Peyer's patch (tissue), 4 donors: ENCODE measurements at regions not wholly inside any gene's neighbourhood (a gene's known extent, or its start where the extent isn't known, plus 50 kb on each side); places are given as distances from the start of the nearest gene placed in this dataset.

Experiments
- DNase-seq, 3 donors: peaks; one replicate each; pipeline ENCODE4 v3.0.0-alpha.2; 2017 to 2019
- H3K27ac ChIP-seq, 4 donors: fragments of 200-600 bp; sonication (generic); one replicate each; pipeline ENCODE4 v1.5.1; 2016 to 2019
- H3K27me3 ChIP-seq, 2 donors: fragments of 200-600 bp; sonication (generic); one replicate each; pipeline ENCODE4 v1.5.1; 2019
- H3K36me3 ChIP-seq, 3 donors: fragments of 200-600 bp; sonication (generic); one replicate each; pipeline ENCODE4 v1.5.1; 2016 to 2019
- H3K4me1 ChIP-seq, 4 donors: fragments of 200-600 bp; sonication (generic); one replicate each; pipeline ENCODE4 v1.5.1; 2016 to 2019
- H3K4me3 ChIP-seq, 4 donors: fragments of 200-600 bp; sonication (generic); 1 replicate in 3 of 4; 2 replicates in 1 of 4; pipeline ENCODE4 v1.5.1; 2016 to 2019; ENCODE audit warnings: mild to moderate bottlenecking in 1 of 4
- H3K9me3 ChIP-seq, 4 donors: fragments of 200-600 bp; sonication (generic); one replicate each; pipeline ENCODE4 v1.5.1; 2016 to 2019; ENCODE audit warnings: mild to moderate bottlenecking in 1 of 4
- POLR2A ChIP-seq, 2 donors: fragments of 450-650 bp; IDR thresholded peaks; one replicate each; pipeline ENCODE4 v1.5.1; 2017; ENCODE audit warnings: antibody characterized with exemption in 2 of 2, mild to moderate bottlenecking in 2 of 2, moderate library complexity in 2 of 2
- TF ChIP-seq, protein P1 (sequence below), 6 experiments: fragments of 450-650 bp in 4 of 6; fragments of 200-600 bp in 2 of 6; sonication (generic) in 1 of 6; IDR thresholded peaks; one replicate each; pipeline ENCODE4 v1.5.1; 2017 to 2019; ENCODE audit warnings: antibody characterized with exemption in 6 of 6, mild to moderate bottlenecking in 3 of 6, moderate library complexity in 1 of 6

DNA sequence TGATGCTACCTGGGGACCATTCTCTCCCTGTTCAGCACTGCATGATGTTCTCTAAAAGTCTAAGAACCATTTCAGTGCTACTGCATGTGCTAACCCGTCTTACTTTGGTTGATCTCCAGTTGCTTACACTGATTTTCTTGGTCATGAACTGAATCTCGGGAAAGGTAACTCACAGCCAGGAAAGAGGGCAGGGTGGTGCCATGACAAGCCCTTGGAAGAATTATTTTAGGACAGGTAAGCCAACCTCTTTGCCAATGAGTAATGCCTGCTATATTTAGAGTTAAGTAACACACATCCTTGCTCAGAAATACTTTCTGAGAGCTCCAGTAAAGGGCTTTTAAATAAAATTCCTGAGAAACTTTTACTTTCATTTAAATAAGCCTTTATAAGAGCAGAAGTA lies 126.7 kb downstream of the ARL4A start:
- no peak for DNase-seq
- H3K4me1 ChIP-seq, result no peaks in the 10 kb centered on the region
- H3K27ac ChIP-seq, result no peak overlapping the region

GRCh38 chr7:12814828-12815227 lies 127.4 kb downstream of the ARL4A start:
- no peaks in the 10 kb centered on the region for H3K9me3 ChIP-seq
- TF ChIP-seq, protein P1, sequence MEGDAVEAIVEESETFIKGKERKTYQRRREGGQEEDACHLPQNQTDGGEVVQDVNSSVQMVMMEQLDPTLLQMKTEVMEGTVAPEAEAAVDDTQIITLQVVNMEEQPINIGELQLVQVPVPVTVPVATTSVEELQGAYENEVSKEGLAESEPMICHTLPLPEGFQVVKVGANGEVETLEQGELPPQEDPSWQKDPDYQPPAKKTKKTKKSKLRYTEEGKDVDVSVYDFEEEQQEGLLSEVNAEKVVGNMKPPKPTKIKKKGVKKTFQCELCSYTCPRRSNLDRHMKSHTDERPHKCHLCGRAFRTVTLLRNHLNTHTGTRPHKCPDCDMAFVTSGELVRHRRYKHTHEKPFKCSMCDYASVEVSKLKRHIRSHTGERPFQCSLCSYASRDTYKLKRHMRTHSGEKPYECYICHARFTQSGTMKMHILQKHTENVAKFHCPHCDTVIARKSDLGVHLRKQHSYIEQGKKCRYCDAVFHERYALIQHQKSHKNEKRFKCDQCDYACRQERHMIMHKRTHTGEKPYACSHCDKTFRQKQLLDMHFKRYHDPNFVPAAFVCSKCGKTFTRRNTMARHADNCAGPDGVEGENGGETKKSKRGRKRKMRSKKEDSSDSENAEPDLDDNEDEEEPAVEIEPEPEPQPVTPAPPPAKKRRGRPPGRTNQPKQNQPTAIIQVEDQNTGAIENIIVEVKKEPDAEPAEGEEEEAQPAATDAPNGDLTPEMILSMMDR (IDR thresholded peaks at IDR 0.05), result no peak
- TF ChIP-seq POLR2A (IDR thresholded peaks at IDR 0.05), result no peak
- no peak overlapping the region for H3K4me3 ChIP-seq
- H3K27me3 ChIP-seq, result no peaks in the 10 kb centered on the region
- H3K36me3 ChIP-seq, result no peaks in the 10 kb centered on the region
- DNase-seq, result no peak
- no peaks in the 10 kb centered on the region for H3K4me1 ChIP-seq
- H3K27ac ChIP-seq, result no peak overlapping the region

More for the DNA sequence above, 126.7 kb downstream of the ARL4A start:
- H3K27me3 ChIP-seq, result no peaks in the 10 kb centered on the region
- TF ChIP-seq, protein P1 (IDR thresholded peaks at IDR 0.05), result no peak
- TF ChIP-seq POLR2A (IDR thresholded peaks at IDR 0.05), result no peak
- H3K9me3 ChIP-seq, result no peaks in the 10 kb centered on the region
- no peak overlapping the region for H3K4me3 ChIP-seq
- H3K36me3 ChIP-seq, result no peaks in the 10 kb centered on the region

- no peak for DNase-seq
- H3K27ac ChIP-seq, result no peak overlapping the region
- no peaks in the 10 kb centered on the region for H3K9me3 ChIP-seq
- H3K4me1 ChIP-seq, result no peaks in the 10 kb centered on the region
- H3K27me3 ChIP-seq, result no peaks in the 10 kb centered on the region
- H3K4me3 ChIP-seq, result no peak overlapping the region
- H3K36me3 ChIP-seq, result no peaks in the 10 kb centered on the region
- no peak for TF ChIP-seq POLR2A (IDR thresholded peaks at IDR 0.05)
- TF ChIP-seq, protein P1 (IDR thresholded peaks at IDR 0.05), result no peak
Measured at GRCh38 chr7:12815426-12815825, 128.0 kb downstream of the ARL4A start.

DNA sequence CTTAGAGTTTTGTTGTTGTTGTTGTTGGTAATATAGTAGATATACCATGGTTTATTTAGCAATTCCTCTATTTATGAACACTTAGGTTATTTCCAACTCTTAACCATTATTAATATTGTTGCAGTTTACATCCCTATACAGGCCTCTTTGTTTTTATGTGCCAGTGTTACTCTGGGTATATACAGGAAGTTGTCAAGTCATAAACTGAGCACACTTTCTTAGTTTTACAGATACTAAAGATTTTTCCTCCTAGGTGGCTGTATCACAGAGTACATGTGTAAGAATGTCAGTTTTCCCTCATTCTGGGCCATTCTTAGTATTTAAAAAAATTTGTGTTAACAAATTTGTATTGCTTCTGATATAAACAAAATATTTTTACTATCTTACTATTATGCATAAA lies 128.4 kb downstream of the ARL4A start:
- no peaks in the 10 kb centered on the region for H3K4me1 ChIP-seq
- no peaks in the 10 kb centered on the region for H3K9me3 ChIP-seq
- H3K36me3 ChIP-seq, result no peaks in the 10 kb centered on the region
- H3K27ac ChIP-seq, result no peak overlapping the region
- no peak for DNase-seq
- no peak overlapping the region for H3K4me3 ChIP-seq
- TF ChIP-seq POLR2A (IDR thresholded peaks at IDR 0.05), result no peak
- TF ChIP-seq, protein P1 (IDR thresholded peaks at IDR 0.05), result no peak
- H3K27me3 ChIP-seq, result no peaks in the 10 kb centered on the region

DNA sequence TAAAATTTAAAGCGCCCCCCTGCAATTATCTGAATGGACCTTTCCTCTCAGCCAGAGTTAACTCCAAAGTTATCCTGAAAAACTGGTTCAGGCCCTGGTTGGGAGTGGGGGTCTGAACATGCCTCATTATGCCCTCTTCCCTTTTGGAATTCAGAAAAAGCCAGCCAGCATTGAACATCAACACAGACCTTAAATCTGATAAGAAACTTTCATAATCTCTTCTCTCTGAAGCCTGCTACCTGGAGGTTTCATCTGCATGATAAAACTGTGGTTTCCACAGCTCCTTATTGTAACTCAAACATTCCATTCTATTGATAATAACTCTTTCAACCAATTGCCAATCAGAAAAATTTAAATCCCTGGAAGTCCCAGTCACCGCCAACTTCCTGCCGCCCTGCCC lies 133.3 kb downstream of the ARL4A start:
- Histone ChIP-seq H3K36me3 (no peaks in the 10 kb centered on the region), H3K4me3 (no peak overlapping the region), H3K9me3 (no peaks in the 10 kb centered on the region), H3K27ac (no peak overlapping the region), H3K27me3 (no peaks in the 10 kb centered on the region), H3K4me1 (no peaks in the 10 kb centered on the region)
- no peak for TF ChIP-seq POLR2A (IDR thresholded peaks at IDR 0.05)
- TF ChIP-seq, protein P1 (IDR thresholded peaks at IDR 0.05), result no peak
- DNase-seq, result no peak

- no peak for TF ChIP-seq POLR2A (IDR thresholded peaks at IDR 0.05)
- Histone ChIP-seq H3K27ac (no peak overlapping the region), H3K4me1 (no peaks in the 10 kb centered on the region), H3K4me3 (no peak overlapping the region), H3K9me3 (no peaks in the 10 kb centered on the region), H3K27me3 (no peaks in the 10 kb centered on the region), H3K36me3 (no peaks in the 10 kb centered on the region)
- no peak for DNase-seq
Measured at GRCh38 chr7:12821746-12822145, 134.3 kb downstream of the ARL4A start.
